ENCODE measurements at regions not wholly inside any gene's neighbourhood (a gene's known extent, or its start where the extent isn't known, plus 50 kb on each side); places are given as distances from the start of the nearest gene placed in this dataset.

DNA sequence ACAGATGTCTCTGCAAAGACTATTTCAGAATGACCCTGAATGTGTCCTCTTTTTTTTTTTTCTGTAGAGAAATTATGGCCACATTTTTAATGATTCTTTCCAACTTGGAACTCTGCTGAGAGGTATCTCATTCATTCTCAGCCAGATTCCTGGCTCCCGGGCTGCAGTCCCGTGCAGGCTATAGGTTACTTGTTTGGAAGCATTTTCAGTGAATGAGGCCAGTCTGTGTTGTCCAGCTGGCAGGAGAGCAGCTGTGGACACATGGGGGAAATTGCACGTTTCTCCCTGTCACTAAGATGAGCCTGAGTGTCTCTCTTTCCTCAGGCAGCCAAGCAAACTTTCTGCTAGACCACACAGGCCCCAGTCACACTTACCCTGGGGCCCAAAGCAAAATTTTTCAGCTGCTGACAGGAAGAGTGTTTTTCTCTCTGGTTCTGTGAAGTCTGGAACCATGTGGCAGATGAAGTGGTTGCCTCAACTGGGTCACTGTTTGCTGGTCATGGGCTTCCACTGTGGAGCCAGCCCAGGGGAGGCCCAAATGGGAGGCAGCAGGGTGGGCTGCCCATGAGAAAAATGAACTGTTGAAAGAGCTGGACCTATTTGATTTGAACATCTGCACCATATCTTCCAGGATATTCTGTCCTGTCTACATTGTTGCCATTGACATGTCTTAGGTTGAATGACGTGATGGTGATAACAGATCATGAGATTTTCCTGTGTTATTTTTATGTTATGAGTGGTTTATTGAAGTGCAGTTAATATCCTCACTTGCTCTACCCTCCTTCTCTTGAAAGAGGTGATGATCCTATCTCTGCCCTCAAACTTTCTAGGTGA is 431.2 kb downstream of the LPIN1 start:
- no peak for DNase-seq

DNA sequence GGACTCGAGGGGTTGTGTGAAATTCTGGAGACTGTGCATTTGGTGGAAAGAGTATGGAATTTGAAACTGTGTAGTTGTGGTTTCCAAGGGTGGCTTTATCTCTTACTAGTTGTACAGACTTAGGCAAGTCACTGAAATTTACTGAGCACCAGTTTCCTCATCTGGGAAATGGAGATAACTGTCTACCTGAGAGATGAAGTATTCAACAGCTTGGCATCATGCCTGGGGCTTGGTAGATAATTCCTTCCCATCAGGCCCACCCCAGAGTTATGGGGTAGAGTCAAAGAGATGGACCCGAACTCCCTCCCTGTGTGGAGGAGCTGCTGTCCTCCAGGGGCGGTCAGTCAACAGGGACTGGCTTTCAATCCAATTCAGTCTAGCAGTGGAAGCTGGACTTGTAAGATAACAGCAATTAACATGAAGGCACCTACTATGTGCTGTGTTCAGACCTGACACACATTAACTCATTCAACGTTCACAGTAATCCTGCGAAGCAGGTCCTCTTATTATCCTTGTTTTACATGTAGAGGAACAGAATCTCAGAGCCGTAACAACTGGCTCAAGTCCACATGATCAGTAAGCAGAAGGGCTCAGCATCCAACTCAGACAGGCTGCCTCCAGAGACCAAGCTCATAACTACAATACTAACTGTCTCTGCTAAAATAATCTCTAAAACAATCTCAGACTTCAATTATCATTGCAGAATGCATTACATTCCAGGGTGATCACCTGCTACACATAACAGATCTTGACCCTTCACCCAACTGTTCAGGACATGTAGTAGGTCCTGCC is 432.1 kb downstream of the LPIN1 start:
- DNase-seq = no peak

DNA sequence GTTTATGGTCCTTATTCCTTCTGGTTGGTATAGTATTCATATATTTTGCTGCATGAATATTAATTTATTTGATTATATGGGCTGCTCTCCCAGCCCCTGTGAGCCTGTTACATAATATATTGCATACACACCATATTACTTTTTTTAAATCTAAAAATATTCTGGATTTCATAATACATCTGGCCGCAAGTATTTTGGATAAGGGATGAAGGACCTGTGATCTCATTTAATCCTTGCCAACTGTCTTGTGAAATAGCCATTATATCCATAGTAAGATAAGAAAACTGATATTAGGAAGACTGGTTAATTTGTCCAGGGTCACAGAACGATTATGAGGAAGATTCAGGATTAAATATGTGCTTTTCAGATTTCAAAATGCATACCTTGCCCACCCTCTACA is 433.6 kb downstream of the LPIN1 start:
- DNase-seq = no peak

DNA sequence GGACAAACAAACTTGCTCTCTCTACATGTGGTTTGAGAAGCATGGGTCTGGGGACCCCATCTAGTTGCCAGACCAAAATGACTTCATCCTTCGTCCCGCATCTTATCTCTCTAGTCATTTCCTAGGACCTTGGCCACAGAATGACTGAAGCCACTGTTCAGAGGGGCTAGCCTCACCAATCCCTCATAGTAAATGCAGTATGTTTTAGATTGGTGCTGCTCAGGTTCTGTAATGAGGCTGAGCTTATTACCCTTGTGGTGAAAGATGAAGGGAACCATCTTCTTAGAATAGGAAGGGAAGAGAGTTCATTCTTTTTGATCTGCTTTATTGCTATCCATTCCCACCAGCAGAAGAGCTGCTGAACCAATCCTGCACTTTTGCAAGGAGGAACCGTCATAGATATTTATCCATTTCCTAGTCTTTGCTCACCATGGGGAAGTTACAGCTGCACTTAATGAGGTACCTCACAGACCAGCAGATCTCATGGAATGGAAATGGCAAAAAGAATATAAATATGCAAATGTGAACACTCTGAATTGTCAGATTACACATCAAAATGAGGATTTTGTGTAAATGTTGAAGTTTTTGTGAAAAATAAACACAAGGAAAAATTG is 436.7 kb downstream of the LPIN1 start:
- no peak for DNase-seq

DNA sequence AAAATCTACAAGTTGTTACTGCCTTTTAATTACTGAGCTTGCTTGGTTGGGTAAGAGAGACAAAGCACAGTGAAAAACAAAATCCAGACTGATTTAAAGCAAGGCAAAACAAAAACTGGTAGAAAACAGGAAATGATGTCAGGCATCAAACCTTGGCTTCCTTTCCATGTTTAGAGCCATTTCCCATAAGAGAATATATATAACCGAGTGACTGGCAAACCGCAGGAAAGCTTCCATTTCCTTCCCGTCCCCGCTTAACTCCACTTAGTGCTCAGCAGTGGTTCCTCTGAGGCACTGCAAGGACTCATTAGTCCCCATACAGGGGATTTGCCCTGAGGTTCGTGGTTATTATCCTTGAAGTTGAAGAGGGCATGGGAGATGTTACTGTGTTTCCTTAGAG is 446.3 kb downstream of the LPIN1 start:
- no peak for DNase-seq

DNA sequence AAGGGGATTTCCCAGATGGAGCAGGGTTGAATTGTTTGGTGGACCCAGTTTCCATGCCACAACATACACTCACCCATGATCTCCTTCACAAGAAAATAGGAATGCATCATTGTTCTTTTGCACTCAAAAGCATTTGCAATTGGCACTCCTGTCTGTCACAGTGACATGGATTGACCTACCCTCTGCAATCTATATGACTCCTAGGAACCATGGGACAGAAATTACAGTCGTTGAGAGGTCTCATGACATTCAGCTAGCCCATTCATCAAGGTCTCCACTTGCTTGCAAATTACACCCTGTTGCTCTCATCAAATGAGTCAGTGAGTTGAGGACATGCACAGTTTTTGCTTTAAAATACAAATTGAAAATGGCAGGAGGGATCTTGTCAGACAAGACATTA is 448.5 kb downstream of the LPIN1 start:
- no peak for DNase-seq

DNA sequence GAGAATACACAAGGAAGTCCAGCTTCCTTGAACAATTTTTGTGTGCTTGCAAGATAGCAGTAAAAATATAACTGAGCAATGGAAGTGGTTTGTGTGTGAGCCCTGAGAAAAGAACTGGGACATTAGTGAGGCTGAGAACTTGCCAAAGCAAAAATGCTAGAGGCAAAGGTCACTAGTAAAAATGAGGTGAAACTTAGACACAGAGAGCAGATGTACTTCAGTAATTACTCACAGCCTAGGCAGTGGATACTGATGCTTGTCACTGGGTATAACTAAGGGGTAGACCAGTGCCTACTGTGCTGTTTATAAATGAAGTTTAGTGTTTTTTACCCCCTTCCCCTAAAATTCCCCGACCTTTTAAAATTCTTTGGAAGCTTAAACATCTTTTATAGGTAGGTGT is 450.1 kb downstream of the LPIN1 start:
- no peak for DNase-seq

DNA sequence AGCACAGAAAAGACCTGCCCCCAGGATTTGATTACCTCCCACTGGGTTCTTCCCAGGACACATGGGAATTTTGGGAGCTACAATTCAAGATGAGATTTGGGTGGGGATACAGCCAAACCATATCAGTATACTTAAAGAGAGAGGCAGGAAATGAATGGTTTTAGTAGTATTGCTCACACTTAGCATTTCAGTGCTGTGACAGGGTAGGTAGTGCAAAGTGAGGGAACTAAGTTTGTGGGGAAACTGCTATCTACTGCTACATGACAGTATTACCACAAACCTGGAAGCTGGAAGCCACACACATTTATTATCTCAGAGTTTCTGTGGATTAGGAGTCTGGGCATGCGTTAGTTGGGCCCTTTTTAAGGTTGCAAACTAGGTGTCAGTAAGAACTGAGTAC is 450.7 kb downstream of the LPIN1 start:
- no peak for DNase-seq

DNA sequence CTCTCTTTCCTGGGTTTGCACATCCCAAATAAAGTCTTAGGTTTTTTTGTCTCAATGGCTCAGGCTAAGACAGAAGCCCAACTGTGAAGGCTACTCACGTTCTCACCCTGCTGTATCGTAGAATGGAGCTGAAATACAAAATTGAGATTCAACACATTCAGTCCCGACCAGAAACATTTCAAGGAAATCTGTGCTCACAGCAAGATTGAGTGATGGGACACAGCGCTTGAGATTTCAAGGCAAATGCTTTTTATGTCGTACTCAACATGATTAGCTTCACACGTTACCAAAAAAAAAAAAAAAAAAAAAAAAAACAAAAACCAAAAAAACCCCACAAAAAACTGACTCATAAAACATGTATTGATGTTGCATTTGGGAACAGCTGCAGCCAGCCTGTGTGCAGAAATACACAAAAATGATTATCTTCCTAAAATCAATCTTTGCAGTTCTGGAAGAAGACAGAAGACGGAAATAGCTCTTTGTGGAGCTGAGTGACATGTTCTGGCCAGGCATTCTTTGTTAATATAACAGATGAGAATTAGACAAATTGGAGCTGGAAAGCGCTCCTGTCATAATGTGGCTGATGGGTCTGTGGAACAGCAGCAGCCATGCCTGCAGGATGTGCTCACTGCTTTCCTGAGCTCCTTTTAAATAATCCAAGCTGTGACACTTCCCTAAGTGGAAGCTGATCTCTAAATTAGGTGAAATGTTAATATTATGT is 453.2 kb downstream of the LPIN1 start:
- DNase-seq = no peak

DNA sequence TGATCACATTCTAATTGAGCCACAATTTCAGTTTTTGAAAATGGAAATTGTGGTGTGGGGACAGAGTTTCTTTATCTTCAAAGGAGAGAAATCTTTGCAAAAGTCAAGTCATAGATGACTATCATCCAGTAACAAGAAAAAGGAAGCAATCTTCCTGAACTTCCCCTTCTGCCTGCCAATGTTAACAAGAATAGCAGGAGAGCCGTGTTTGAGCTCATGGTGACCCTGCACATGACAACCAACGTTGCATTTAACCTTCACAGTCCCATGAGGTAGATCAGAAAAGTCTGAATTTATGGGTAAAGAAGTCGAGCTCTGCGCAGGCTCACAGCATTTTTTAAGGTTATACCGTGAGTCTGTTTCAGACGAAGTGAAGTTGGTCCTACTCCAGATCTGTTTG is 454.9 kb downstream of the LPIN1 start:
- no peak for DNase-seq

DNA sequence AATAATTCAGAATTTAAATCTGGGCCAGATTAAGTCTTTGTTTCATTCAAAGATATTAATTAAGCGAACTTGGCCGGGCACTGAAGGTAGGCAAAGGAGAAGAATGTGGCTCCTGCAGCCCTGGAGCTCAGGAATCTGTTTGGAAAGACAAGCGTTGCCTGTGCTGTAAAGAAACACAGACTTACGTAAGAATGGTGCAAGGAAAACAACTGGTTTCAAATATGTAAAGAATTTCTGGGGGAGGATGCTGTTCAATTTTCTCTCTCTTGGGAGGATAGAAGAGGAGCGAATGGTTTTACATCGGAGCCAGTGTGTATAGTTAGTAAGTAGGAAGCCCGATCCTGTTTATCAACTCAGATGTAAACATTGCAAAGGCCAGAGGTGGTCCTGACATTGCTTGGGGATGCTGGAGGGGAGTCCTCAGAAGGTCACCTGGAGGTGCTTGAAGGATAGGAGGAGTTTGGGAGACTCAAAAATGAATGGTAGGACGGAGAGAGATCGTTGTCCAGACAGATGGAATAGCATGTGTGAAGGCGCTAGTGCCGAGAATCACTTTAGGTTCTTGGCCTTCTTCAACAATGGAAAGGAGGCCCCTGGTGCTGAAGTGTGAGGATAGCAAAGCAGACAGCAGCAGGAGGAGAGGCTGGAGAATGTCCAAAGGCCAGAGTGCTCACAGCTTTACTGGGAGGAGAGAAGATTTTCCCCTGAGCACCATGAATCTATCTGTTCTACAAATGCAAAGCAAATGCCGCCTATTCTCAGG is 456.1 kb downstream of the LPIN1 start:
- no peak for DNase-seq

DNA sequence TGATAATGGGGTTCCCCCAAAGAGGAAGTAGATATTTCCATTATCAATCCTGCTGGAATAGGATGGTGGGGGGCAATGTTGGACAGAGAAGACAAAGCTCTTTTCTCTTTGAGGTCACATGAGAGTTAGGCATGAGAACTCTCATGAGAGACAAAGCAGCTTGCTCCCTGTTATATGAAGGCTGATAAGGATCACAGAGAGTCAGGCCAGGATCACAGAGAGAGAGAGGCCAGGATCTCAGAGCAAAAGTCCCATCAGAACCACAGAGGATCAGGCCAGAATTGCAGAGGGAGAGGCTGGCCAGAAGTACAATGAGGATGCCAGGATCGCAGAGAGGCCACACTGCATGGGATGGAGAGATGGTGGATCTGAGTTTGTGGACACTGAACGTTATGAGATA is 457.1 kb downstream of the LPIN1 start:
- DNase-seq = no peak

DNA sequence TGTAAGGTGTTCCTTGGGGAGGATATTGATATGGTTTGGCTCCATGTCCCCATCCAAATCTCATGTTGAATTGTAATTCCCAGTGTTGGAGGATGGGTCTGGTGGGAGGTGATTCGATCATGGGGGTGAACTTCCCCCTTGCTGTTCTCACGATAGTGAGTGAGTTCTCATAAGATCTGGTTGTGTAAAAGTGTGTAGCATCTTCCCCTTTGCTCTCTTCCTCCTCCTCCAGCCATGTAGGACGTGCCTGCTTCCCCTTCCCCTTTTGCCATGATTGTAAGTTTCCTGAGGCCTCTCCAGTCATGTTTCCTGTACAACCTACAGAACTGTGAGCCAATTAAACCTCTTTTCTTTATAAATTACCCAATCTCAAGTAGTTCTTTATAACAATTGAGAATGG is 458.7 kb downstream of the LPIN1 start:
- DNase-seq = no peak

DNA sequence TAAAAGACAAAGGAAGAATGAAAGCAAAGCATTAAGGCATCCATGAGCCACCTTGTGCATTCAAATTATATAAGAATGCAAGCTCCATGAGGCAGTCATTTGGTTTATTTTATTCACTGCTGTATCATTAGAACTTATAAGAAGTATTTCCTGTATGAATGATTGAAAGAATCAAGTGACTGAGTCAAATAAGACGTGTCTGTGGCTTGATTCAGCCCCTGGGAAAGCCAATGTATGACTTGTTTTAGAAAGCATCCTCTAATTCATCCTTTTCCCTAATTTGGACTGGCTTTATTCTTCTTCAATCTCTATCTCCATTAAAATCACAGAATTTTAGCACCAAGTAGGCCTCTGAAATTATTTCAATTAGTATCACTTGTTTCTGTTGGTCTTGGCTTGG is 461.1 kb downstream of the LPIN1 start:
- DNase-seq = no peak

DNA sequence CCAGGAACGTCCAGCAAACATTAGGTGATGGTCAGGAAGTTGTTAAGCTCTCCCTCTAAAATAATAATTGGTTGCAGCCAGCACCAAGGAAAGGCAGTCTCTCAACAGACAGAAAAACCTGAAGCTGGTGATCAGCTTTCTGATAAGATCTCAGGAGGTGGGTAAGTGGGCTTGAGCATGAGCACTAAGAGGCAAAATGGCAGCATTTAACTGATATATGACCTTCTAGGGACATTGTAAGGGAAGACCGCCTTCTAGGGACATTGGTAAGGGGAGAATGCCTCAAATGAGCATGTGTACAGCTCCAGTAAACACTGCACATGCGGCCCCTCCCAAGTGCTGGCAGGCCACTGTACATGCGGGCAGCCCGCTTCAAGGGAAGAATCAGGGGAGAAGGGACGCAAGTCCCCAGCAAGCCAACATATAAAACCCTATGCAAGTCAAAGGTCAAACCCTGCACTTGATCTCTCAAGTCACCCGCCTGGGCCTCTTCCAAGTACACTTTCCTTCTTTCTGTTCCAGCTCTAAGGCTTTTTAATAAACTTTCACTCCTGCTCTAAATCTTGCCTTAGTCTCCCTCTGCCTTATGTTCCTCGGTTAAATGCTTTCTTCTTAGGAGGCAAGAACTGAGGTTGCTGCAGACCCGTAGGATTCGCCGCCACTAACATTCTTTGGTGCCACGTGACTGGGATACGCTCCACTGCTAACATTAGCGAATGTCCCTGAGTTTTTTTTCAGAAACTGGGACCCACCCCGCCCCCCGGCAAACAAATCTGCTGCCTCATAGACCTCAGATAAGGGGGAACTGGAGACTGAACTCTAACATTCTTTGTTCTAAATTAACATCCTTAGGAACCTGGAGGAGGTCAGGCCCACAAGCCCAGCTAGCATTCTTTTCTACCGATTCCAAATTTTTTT is 463.8 kb downstream of the LPIN1 start:
- no peak for DNase-seq

DNA sequence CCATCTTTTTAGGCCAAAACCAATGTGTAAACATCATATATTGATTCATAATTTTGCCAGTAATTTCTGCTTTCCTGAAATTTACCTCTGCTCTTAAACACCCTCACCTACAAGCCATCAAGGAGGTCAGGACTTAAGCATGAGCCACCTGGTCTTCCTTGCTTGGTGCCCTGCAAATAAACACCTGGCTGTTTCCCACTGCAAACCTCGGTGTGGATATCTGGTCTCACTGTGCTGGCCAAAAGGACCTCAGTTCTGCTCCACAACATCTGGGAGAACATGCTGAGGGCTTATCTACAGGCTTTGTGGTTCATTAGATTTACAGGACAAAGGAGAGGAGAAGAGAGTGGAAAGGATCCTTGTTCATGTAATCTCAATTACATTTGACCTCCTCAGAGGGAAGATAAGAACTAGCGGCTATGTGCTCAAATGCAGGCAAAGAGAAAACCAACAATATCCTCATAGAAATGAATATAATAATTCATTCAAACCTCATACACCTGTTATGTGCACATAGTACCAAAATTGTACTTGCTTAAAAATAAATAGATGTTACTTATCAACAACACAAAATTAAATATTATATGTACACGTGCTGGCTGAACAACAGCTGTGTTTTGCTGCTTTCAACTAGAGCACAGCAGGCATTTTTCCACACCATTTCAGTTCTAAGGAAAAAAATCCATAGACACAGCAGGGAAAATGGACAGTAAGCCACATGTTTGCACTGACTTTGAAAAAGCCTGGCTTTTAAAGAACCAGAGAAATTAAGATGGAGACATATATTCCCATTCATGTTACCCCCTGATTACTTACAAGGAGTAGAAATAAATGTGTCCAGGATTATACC is 465.1 kb downstream of the LPIN1 start:
- DNase-seq = peak; percentile 76

DNA sequence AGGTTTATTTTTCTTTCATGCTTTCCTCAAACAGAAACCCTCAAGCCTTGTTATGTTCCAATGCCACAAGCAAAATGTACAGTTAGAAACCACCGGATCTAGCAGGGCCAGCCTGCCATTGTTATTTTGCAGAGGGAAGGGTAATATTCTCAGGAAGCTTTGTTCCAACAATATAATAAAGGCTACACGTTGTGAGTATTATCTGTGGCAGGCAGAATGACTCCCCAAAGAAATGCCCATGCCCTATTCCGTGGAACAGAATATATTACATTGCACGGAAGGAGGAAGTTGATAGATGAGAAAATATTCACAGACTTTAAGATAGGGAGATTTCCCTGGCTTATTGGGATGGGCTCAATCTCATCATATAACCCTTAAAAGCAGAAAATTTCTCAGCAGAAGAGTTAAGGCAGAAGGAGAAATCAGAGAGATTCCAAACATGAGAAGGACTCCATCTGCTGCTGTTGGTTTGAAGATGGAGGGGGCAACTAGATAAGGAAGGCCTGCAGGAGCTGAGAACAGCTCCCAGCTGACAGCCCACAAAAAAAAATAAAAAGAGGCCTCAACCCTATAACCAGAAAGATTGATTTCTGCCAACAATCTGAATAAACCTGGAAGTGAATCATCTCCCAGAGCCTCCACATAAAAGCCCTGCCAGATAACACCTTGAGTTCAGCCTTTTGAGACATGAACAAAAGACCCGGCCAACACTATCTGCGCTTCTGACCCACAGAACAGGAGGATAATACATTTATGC is 466.6 kb downstream of the LPIN1 start:
- no peak for DNase-seq

DNA sequence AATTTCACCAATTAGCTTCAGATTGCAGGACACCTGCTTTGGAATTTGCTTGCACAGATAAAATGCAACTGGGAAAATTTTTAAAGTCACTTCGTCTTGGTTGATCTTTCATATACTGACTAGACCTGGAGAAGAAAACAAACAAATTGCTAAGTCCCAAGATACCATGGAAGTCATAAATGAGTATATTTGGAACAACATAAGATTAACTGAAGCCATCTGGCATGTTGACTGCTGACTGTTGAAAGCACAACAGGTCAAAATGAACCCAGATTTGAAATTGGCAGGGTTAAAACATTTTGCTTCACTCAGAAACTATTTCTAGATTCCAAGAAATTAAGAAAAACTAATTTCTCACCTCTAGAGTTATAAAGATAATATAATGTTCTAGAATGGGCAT is 470.7 kb downstream of the LPIN1 start:
- DNase-seq = no peak

DNA sequence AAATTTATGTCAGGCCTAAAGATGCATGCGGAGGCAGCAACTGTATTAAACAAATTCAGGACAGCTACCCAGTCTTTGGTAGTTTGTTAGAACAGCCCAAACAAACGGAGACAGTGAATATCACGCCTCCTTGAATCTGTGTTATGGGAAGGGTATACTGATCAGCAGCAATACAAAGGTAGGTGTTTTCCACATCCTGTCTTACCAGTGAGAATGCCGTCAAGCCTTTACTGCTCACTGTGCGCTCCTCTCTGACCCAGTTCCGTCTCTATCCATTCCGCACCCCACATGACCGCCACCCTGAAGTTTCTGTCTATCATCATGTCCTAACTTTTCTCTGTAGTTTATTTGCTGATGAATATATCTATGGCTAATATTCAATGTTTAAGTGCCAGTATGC is 473.3 kb downstream of the LPIN1 start:
- no peak for DNase-seq

DNA sequence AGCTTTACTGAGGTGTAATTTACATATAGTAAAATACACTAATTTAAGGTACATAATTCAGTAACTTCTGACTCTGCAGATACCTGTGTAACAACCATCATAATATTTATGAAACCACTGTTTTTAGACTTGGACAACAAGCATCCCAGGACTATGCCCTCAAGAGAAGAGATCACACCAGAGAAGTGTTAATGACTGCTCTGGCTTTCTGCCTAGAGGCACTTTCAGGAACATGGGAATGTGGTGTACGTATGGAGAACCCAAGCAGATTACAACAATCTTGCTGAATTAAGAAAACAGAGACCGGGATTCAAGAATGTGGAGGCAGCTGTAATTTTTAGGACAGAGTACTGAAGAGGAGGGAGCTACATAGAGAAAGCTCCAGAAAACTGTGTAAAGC is 475.2 kb downstream of the LPIN1 start:
- no peak for DNase-seq
